ENCODE measurements at regions not wholly inside any gene's neighbourhood (a gene's known extent, or its start where the extent isn't known, plus 50 kb on each side); places are given as distances from the start of the nearest gene placed in this dataset.

- TF ChIP-seq POLR2AphosphoS5 (IDR thresholded peaks at IDR 0.05) (no peak), CTCF (IDR thresholded peaks at IDR 0.05) (no peak), POLR2A (IDR thresholded peaks at IDR 0.05) (no peak)
These were observed 82.5 kb downstream of the SOX2 start for GRCh38 chr3:181794011-181794790.

Measured in prostate gland (tissue), 2 donors.